ENCODE measurements at regions not wholly inside any gene's neighbourhood (a gene's known extent, or its start where the extent isn't known, plus 50 kb on each side); places are given as distances from the start of the nearest gene placed in this dataset.

DNA sequence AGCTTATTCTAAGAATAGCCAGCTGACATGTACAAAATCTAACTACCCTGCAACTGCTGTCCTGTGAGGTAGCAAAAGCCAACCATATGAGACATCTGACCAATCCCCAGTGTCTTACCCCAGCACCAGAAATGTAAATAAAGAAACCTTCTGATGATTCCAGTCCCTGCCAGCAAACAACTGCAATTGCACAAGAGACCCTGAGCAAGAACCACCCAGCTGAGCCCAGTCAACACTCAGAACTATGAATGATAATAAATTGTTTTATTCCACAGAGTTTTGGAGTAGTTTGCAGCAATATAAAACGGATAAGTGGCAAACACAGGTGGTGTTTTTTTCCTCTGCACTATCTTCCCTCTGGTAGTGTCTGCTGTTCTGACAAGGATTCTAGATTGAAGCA lies 94.9 kb downstream of the ERCC5 start:
- TF ChIP-seq, protein P1, sequence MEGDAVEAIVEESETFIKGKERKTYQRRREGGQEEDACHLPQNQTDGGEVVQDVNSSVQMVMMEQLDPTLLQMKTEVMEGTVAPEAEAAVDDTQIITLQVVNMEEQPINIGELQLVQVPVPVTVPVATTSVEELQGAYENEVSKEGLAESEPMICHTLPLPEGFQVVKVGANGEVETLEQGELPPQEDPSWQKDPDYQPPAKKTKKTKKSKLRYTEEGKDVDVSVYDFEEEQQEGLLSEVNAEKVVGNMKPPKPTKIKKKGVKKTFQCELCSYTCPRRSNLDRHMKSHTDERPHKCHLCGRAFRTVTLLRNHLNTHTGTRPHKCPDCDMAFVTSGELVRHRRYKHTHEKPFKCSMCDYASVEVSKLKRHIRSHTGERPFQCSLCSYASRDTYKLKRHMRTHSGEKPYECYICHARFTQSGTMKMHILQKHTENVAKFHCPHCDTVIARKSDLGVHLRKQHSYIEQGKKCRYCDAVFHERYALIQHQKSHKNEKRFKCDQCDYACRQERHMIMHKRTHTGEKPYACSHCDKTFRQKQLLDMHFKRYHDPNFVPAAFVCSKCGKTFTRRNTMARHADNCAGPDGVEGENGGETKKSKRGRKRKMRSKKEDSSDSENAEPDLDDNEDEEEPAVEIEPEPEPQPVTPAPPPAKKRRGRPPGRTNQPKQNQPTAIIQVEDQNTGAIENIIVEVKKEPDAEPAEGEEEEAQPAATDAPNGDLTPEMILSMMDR (IDR thresholded peaks at IDR 0.05) = no peak
- no peak for TF ChIP-seq EZH2 (IDR thresholded peaks at IDR 0.05; ENCODE audit: borderline replicate concordance, insufficient read depth, low read depth, low read length, poor library complexity, severe bottlenecking)
